H1 (cell line): ENCODE measurements at regions not wholly inside any gene's neighbourhood (a gene's known extent, or its start where the extent isn't known, plus 50 kb on each side); places are given as distances from the start of the nearest gene placed in this dataset.

ENCODE experiments used
- KDM1A ChIP-seq: fragments of 200-600, 300-600 bp; sonication (generic); IDR thresholded peaks from 2 replicates; pipeline ENCODE4 v1.7.1; 2016; ENCODE audit warnings: mild to moderate bottlenecking, low read length, borderline replicate concordance
- POLR2AphosphoS5 ChIP-seq: IDR thresholded peaks from 2 replicates; pipeline ENCODE4 v1.6.1; 2011; ENCODE audit warnings: low read depth, low read length
- RXRA ChIP-seq: IDR thresholded peaks from 2 replicates; pipeline ENCODE4 v1.6.1; 2011; ENCODE audit warnings: low read depth, mild to moderate bottlenecking, low read length, moderate library complexity; ENCODE audit not compliant: insufficient read depth
- SIX5 ChIP-seq: IDR thresholded peaks from 2 replicates; pipeline ENCODE4 v1.6.1; 2011; ENCODE audit warnings: mild to moderate bottlenecking, low read depth, low read length
- SUZ12 ChIP-seq: fragments of 200-600 bp; sonication (generic); IDR thresholded peaks from 2 replicates; pipeline ENCODE4 v1.6.1; 2012; ENCODE audit warnings: mild to moderate bottlenecking, inconsistent platforms, low read length, moderate library complexity, mixed read lengths

- TF ChIP-seq KDM1A (no peak), POLR2AphosphoS5 (no peak), SUZ12 (no peak), SIX5 (no peak), RXRA (no peak)
Observed at GRCh38 chr12:20097626-20098025, 270.7 kb upstream of the PDE3A start (continued).
